B cell (primary cell): ENCODE measurements at regions not wholly inside any gene's neighbourhood (a gene's known extent, or its start where the extent isn't known, plus 50 kb on each side); places are given as distances from the start of the nearest gene placed in this dataset.

ENCODE experiments used
- EZH2 ChIP-seq: IDR thresholded peaks from 2 replicates; pipeline ENCODE4 v1.6.1; 2012; ENCODE audit warnings: borderline replicate concordance, low read depth, mild to moderate bottlenecking, moderate library complexity, low read length; ENCODE audit not compliant: insufficient read depth, poor library complexity, severe bottlenecking
- TF ChIP-seq, protein P1 (sequence below): fragments of 200-600 bp; IDR thresholded peaks from one replicate; pipeline ENCODE4 v1.8.0; 2022; ENCODE audit warnings: antibody characterized with exemption, mild to moderate bottlenecking

DNA sequence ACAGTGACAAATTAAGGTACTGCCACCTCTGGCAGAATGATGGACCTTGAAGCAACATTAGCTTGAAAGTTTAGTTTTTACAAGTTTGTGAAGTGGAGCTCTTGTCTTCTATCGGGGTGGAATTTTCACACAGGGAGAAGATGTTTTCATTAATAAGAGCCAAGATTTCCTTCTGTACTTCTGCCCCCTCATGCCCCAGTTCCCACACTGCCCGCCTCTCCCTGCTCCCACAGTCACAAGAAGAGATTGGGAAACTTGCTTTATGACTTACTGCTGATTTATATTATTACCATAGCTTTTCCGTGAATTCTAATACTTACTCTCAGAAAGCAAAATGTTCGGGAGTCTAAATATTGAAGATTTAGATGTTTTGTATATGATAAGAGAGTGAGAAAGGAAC lies 539.8 kb upstream of the ARX start:
- TF ChIP-seq, protein P1, sequence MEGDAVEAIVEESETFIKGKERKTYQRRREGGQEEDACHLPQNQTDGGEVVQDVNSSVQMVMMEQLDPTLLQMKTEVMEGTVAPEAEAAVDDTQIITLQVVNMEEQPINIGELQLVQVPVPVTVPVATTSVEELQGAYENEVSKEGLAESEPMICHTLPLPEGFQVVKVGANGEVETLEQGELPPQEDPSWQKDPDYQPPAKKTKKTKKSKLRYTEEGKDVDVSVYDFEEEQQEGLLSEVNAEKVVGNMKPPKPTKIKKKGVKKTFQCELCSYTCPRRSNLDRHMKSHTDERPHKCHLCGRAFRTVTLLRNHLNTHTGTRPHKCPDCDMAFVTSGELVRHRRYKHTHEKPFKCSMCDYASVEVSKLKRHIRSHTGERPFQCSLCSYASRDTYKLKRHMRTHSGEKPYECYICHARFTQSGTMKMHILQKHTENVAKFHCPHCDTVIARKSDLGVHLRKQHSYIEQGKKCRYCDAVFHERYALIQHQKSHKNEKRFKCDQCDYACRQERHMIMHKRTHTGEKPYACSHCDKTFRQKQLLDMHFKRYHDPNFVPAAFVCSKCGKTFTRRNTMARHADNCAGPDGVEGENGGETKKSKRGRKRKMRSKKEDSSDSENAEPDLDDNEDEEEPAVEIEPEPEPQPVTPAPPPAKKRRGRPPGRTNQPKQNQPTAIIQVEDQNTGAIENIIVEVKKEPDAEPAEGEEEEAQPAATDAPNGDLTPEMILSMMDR: no peak
- TF ChIP-seq EZH2: no peak
